Ecto neural progenitor cell (in vitro differentiated cells): ENCODE measurements at regions not wholly inside any gene's neighbourhood (a gene's known extent, or its start where the extent isn't known, plus 50 kb on each side); places are given as distances from the start of the nearest gene placed in this dataset.

Source experiments
- DNase-seq: peaks from one replicate; pipeline ENCODE4 v3.0.0-alpha.2; 2018; ENCODE audit warnings: low spot score

GRCh38 chr16:79756571-79756970 lies 156.0 kb upstream of the MAF start:
- DNase-seq, result no peak

GRCh38 chr16:79754501-79754900 lies 154.0 kb upstream of the MAF start:
- DNase-seq, result no peak

- no peak for DNase-seq
Measured at GRCh38 chr16:79754081-79754480, 153.5 kb upstream of the MAF start.

- no peak for DNase-seq
Measured at GRCh38 chr16:79753286-79753685, 152.7 kb upstream of the MAF start.

- no peak for DNase-seq
Measured at GRCh38 chr16:79752396-79752795, 151.9 kb upstream of the MAF start.

- DNase-seq, result no peak
Measured at GRCh38 chr16:79751471-79752184, 151.1 kb upstream of the MAF start.

GRCh38 chr16:79750311-79750710 lies 149.8 kb upstream of the MAF start:
- DNase-seq, result no peak

GRCh38 chr16:79748629-79749028 lies 148.1 kb upstream of the MAF start:
- no peak for DNase-seq

- no peak for DNase-seq
Measured at GRCh38 chr16:79747688-79748087, 147.2 kb upstream of the MAF start.

GRCh38 chr16:79740252-79740651 lies 139.7 kb upstream of the MAF start:
- no peak for DNase-seq

- DNase-seq, result no peak
Measured at GRCh38 chr16:79735271-79735670, 134.7 kb upstream of the MAF start.

GRCh38 chr16:79734721-79735120 lies 134.2 kb upstream of the MAF start:
- no peak for DNase-seq

GRCh38 chr16:79728923-79729240 lies 128.3 kb upstream of the MAF start:
- DNase-seq, result no peak

GRCh38 chr16:79728048-79728922 lies 127.7 kb upstream of the MAF start:
- DNase-seq, result no peak

- DNase-seq, result no peak
Measured at GRCh38 chr16:79726902-79727301, 126.4 kb upstream of the MAF start.

- DNase-seq, result no peak
Measured at GRCh38 chr16:79725051-79725450, 124.5 kb upstream of the MAF start.

GRCh38 chr16:79723583-79724168 lies 123.1 kb upstream of the MAF start:
- peak; percentile 79 for DNase-seq

- no peak for DNase-seq
Measured at GRCh38 chr16:79721270-79721669, 120.7 kb upstream of the MAF start.

- DNase-seq, result no peak
Measured at GRCh38 chr16:79717333-79718137, 117.0 kb upstream of the MAF start.

GRCh38 chr16:79716645-79717332 lies 116.3 kb upstream of the MAF start:
- DNase-seq, result no peak

GRCh38 chr16:79715061-79715460 lies 114.5 kb upstream of the MAF start:
- DNase-seq, result no peak

- DNase-seq, result no peak
Measured at GRCh38 chr16:79714440-79714839, 113.9 kb upstream of the MAF start.
